ENCODE measurements at regions not wholly inside any gene's neighbourhood (a gene's known extent, or its start where the extent isn't known, plus 50 kb on each side); places are given as distances from the start of the nearest gene placed in this dataset.

DNA sequence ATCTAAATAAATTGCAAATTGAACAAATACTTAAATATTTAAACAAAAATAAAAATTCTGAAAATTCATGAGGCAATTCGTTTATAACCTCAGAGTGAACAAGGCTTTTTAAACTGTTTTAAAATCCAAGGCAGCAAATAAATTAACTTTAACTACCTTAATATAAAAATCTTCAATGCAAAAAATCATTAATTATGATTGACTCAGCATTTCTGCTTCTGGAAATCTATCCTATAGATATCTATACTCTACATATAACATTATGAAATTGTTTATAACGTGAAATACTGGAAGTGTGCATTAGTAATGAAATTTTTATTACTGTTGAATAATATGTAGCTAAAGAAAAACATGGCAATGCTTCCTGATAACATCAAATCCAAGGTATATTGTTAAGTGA lies 92.4 kb downstream of the ADAMTS1 start:
- TF ChIP-seq EZH2 (IDR thresholded peaks at IDR 0.05; ENCODE audit: borderline replicate concordance, insufficient read depth, low read depth, low read length, poor library complexity, severe bottlenecking): no peak
- TF ChIP-seq, protein P1, sequence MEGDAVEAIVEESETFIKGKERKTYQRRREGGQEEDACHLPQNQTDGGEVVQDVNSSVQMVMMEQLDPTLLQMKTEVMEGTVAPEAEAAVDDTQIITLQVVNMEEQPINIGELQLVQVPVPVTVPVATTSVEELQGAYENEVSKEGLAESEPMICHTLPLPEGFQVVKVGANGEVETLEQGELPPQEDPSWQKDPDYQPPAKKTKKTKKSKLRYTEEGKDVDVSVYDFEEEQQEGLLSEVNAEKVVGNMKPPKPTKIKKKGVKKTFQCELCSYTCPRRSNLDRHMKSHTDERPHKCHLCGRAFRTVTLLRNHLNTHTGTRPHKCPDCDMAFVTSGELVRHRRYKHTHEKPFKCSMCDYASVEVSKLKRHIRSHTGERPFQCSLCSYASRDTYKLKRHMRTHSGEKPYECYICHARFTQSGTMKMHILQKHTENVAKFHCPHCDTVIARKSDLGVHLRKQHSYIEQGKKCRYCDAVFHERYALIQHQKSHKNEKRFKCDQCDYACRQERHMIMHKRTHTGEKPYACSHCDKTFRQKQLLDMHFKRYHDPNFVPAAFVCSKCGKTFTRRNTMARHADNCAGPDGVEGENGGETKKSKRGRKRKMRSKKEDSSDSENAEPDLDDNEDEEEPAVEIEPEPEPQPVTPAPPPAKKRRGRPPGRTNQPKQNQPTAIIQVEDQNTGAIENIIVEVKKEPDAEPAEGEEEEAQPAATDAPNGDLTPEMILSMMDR (IDR thresholded peaks at IDR 0.05): no peak
- no peak overlapping the region for H3K27ac ChIP-seq (ENCODE audit: low read length in 2 of 2)
- DNase-seq (no peak), ATAC-seq (ENCODE audit: low read depth) (no peak)
- H4K20me1 ChIP-seq (ENCODE audit: control insufficient read depth, insufficient read depth, low read length, poor library complexity, severe bottlenecking): no peaks in the 10 kb centered on the region
- no peaks in the 10 kb centered on the region for H3K4me1 Mint-ChIP-seq
- H3K4me2 ChIP-seq (replicated peaks; ENCODE audit: low read depth, low read length, poor library complexity, severe bottlenecking): no peak overlapping the region
- intact Hi-C loops (cut with micrococcal nuclease): no loop called here
- H3K79me2 ChIP-seq (ENCODE audit: control insufficient read depth, insufficient read depth, low read length): no peaks in the 10 kb centered on the region
- no peaks in the 10 kb centered on the region for H3K36me3 ChIP-seq (replicated peaks in 1 of 2; ENCODE audit: control extremely low read depth in 1 of 2, control insufficient read depth in 1 of 2, extremely low read depth in 1 of 2, insufficient read depth in 2 of 2, low read length in 1 of 2)
- no peak overlapping the region for H3K4me3 ChIP-seq (ENCODE audit: control extremely low read depth in 1 of 5, extremely low read depth in 1 of 5, insufficient read depth in 1 of 5, low read depth in 2 of 5, low read length in 4 of 5)
- H3K27me3 Mint-ChIP-seq: no peaks in the 10 kb centered on the region
- H3K4me3 Mint-ChIP-seq: no peak overlapping the region
- peaks cover 0 to 2% (median 0%) of the 10 kb centered on the region in 4 experiments for H3K27me3 ChIP-seq (replicated peaks in 1 of 4; ENCODE audit: control extremely low read depth in 1 of 4, control insufficient read depth in 3 of 4, insufficient read depth in 4 of 4, low read length in 3 of 4)
- no peaks in the 10 kb centered on the region for H3K9me3 ChIP-seq (ENCODE audit: control extremely low read depth in 1 of 3, control insufficient read depth in 2 of 3, insufficient read depth in 1 of 3, low read length in 2 of 3)
- H3K4me1 ChIP-seq (ENCODE audit: control insufficient read depth in 2 of 2, insufficient read depth in 2 of 2, low read length in 2 of 2): no peaks in the 10 kb centered on the region
- H3K9ac ChIP-seq (ENCODE audit: low read length): no peak overlapping the region
- ChIA-PET POLR2A (no interaction called here), CTCF (no interaction called here)
- H2AFZ ChIP-seq (ENCODE audit: insufficient read depth, low read depth, low read length, poor library complexity, severe bottlenecking): no peak overlapping the region
- H3K9me3 Mint-ChIP-seq (ENCODE audit: insufficient read depth): no peaks in the 10 kb centered on the region
- H3K27ac Mint-ChIP-seq: no peak overlapping the region
- WGBS (ENCODE audit: insufficient coverage): no CpG with 5 or more reads among the region's 2 CpGs

DNA sequence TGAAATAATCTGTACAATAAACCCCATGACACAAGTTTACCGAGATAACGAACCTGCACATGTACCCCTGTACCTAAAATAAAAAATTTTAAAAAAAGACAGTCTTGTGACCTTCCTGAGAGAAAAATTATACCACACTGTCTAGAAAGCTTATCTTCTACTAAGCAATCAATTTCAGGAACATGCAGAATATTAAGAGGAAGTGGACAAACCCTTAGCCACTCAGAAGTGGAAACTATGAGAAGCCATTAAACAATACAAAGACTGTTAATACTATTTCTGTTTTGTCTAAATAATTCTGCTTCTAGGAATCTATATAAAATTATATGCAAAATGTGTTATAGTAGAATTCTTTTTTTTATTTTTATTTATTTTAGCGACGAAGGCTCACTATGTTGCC lies 93.9 kb downstream of the ADAMTS1 start:
- no peak overlapping the region for H2AFZ ChIP-seq (ENCODE audit: insufficient read depth, low read depth, low read length, poor library complexity, severe bottlenecking)
- no peak overlapping the region for H3K9ac ChIP-seq (ENCODE audit: low read length)
- H3K27ac Mint-ChIP-seq: no peak overlapping the region
- no peak overlapping the region for H3K4me2 ChIP-seq (replicated peaks; ENCODE audit: low read depth, low read length, poor library complexity, severe bottlenecking)
- intact Hi-C loops (cut with micrococcal nuclease): no loop called here
- H3K4me1 Mint-ChIP-seq: no peaks in the 10 kb centered on the region
- H3K4me1 ChIP-seq (ENCODE audit: control insufficient read depth in 2 of 2, insufficient read depth in 2 of 2, low read length in 2 of 2): no peaks in the 10 kb centered on the region
- ATAC-seq (ENCODE audit: low read depth) (no peak), DNase-seq (no peak)
- H3K79me2 ChIP-seq (ENCODE audit: control insufficient read depth, insufficient read depth, low read length): no peaks in the 10 kb centered on the region
- no peaks in the 10 kb centered on the region for H3K27me3 Mint-ChIP-seq
- TF ChIP-seq, protein P1 (IDR thresholded peaks at IDR 0.05): no peak
- no peak for TF ChIP-seq EZH2 (IDR thresholded peaks at IDR 0.05; ENCODE audit: borderline replicate concordance, insufficient read depth, low read depth, low read length, poor library complexity, severe bottlenecking)
- peaks cover 0 to 2% (median 0%) of the 10 kb centered on the region in 4 experiments for H3K27me3 ChIP-seq (replicated peaks in 1 of 4; ENCODE audit: control extremely low read depth in 1 of 4, control insufficient read depth in 3 of 4, insufficient read depth in 4 of 4, low read length in 3 of 4)
- 88% methylated on average over 2 of the region's 4 CpGs for WGBS (ENCODE audit: insufficient coverage)
- no peaks in the 10 kb centered on the region for H3K9me3 ChIP-seq (ENCODE audit: control extremely low read depth in 1 of 3, control insufficient read depth in 2 of 3, insufficient read depth in 1 of 3, low read length in 2 of 3)
- ChIA-PET CTCF (no interaction called here), POLR2A (no interaction called here)
- no peak overlapping the region for H3K4me3 Mint-ChIP-seq
- no peak overlapping the region for H3K27ac ChIP-seq (ENCODE audit: low read length in 2 of 2)
- no peaks in the 10 kb centered on the region for H3K36me3 ChIP-seq (replicated peaks in 1 of 2; ENCODE audit: control extremely low read depth in 1 of 2, control insufficient read depth in 1 of 2, extremely low read depth in 1 of 2, insufficient read depth in 2 of 2, low read length in 1 of 2)
- no peaks in the 10 kb centered on the region for H3K9me3 Mint-ChIP-seq (ENCODE audit: insufficient read depth)
- H3K4me3 ChIP-seq (ENCODE audit: control extremely low read depth in 1 of 5, extremely low read depth in 1 of 5, insufficient read depth in 1 of 5, low read depth in 2 of 5, low read length in 4 of 5): no peak overlapping the region
- H4K20me1 ChIP-seq (ENCODE audit: control insufficient read depth, insufficient read depth, low read length, poor library complexity, severe bottlenecking): no peaks in the 10 kb centered on the region

Measured in B cell (primary cell).